Liver (tissue), 3 donors: ENCODE measurements at regions not wholly inside any gene's neighbourhood (a gene's known extent, or its start where the extent isn't known, plus 50 kb on each side); places are given as distances from the start of the nearest gene placed in this dataset.

ENCODE experiments used
- CTCF ChIP-seq: fragments of 150-350 bp; IDR thresholded peaks from 2 replicates; pipeline ENCODE4 v1.5.1; 2017; ENCODE audit warnings: improper control_type of control experiment, low read depth, low read length; ENCODE audit not compliant: missing input control
- MAX ChIP-seq: IDR thresholded peaks from 2 replicates; pipeline ENCODE4 v1.6.1; 2016; ENCODE audit warnings: antibody characterized with exemption
- RAD21 ChIP-seq, 2 donors: IDR thresholded peaks; 2 replicates each; pipeline ENCODE4 v1.6.1; 2016; ENCODE audit warnings: antibody characterized with exemption in 2 of 2, mild to moderate bottlenecking in 2 of 2
- donor health status: healthy.
- donor health status: healthy.

- TF ChIP-seq CTCF (no peak), MAX (no peak), RAD21 (IDR thresholded peaks at IDR 0.05) (no peak)
Observed at GRCh38 chr10:111762114-111762513, 421.5 kb downstream of the GPAM start.
